Loucy (cell line): ENCODE measurements at regions not wholly inside any gene's neighbourhood (a gene's known extent, or its start where the extent isn't known, plus 50 kb on each side); places are given as distances from the start of the nearest gene placed in this dataset.
"Not testable (repeated sequence)": the region's sequence is repeated elsewhere in the genome, so short reads cannot be mapped to it uniquely, and the experiment has no call there.

Experiments used
- CTCF ChIP-seq: fragments of 200-600 bp; sonication (generic); conservative IDR thresholded peaks from 2 replicates; pipeline ENCODE4 v1.5.1; 2014; ENCODE audit warnings: mild to moderate bottlenecking, antibody characterized with exemption, low read length
- EZH2phosphoT487 ChIP-seq: fragments of 200-600 bp; IDR thresholded peaks from 2 replicates; pipeline ENCODE4 v1.6.1; 2018; ENCODE audit warnings: antibody characterized with exemption, mild to moderate bottlenecking, moderate library complexity, borderline replicate concordance

GRCh38 chr5:50521060-50521459, 80.0 kb upstream of the EMB start:
- TF ChIP-seq CTCF, EZH2phosphoT487: not testable (repeated sequence)
